AG10803 (cell line): ENCODE measurements at regions not wholly inside any gene's neighbourhood (a gene's known extent, or its start where the extent isn't known, plus 50 kb on each side); places are given as distances from the start of the nearest gene placed in this dataset.
"Not testable (repeated sequence)": the region's sequence is repeated elsewhere in the genome, so short reads cannot be mapped to it uniquely, and the experiment has no call there.

Experiments
- DNase-seq: peaks from one replicate; pipeline ENCODE4 v3.0.0; 2010; ENCODE audit warnings: low read depth
- H3K4me3 ChIP-seq: 2 replicates; pipeline ENCODE4 v1.5.1; 2011; ENCODE audit warnings: mild to moderate bottlenecking, low read length, control low read depth
- TF ChIP-seq, protein P1 (sequence below): conservative IDR thresholded peaks from 2 replicates; pipeline ENCODE4 v1.5.1; 2011; ENCODE audit warnings: mild to moderate bottlenecking, low read length, control low read depth, inconsistent platforms

DNA sequence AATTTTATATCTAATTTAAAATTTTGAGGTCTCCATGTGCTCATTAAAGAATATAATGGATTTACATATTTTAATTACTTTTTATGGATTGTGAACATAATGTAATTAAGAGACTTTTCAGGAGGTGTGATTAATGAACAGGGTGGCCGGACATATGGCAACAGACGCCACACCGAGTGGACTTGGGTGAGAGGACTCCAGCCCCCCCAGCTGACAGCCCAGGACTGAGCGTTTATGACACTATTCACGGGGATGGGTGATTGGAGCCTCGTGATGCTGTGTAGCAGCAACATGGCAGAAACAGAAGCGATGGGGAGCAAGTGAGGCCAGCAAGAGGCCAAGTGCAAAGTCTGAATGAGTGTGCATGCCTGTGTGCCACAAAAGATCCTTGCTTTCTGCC, 1176.9 kb downstream of the TYW1 start:
- no peak for DNase-seq
- TF ChIP-seq, protein P1, sequence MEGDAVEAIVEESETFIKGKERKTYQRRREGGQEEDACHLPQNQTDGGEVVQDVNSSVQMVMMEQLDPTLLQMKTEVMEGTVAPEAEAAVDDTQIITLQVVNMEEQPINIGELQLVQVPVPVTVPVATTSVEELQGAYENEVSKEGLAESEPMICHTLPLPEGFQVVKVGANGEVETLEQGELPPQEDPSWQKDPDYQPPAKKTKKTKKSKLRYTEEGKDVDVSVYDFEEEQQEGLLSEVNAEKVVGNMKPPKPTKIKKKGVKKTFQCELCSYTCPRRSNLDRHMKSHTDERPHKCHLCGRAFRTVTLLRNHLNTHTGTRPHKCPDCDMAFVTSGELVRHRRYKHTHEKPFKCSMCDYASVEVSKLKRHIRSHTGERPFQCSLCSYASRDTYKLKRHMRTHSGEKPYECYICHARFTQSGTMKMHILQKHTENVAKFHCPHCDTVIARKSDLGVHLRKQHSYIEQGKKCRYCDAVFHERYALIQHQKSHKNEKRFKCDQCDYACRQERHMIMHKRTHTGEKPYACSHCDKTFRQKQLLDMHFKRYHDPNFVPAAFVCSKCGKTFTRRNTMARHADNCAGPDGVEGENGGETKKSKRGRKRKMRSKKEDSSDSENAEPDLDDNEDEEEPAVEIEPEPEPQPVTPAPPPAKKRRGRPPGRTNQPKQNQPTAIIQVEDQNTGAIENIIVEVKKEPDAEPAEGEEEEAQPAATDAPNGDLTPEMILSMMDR = no peak
- no peak overlapping the region for H3K4me3 ChIP-seq

GRCh38 chr7:68176974-68177373, 1180.3 kb downstream of the TYW1 start:
- TF ChIP-seq, protein P1 = peak; percentile 73
- peak; percentile 84 for DNase-seq
- H3K4me3 ChIP-seq = no peak overlapping the region

DNA sequence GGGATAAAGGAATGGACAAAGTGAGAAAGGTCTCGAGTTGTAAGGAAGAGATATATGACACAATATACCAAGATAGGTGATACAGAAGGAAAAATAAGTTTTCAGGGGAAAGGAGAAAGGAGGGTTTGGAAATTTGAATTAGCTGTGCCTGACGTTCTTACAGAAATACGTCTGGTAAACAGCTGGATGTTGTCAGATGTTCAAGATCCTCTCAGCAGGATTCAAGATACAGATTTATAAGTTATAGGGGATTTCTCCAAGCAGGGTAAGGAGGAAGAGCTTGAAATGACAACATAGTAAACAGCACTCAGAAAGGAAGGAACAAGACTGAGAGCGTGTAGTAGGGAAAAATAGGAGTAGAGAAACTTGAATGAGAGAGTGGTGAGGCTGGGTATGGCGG, 1184.1 kb downstream of the TYW1 start:
- TF ChIP-seq, protein P1 = no peak
- DNase-seq = no peak
- H3K4me3 ChIP-seq = no peak overlapping the region

DNA sequence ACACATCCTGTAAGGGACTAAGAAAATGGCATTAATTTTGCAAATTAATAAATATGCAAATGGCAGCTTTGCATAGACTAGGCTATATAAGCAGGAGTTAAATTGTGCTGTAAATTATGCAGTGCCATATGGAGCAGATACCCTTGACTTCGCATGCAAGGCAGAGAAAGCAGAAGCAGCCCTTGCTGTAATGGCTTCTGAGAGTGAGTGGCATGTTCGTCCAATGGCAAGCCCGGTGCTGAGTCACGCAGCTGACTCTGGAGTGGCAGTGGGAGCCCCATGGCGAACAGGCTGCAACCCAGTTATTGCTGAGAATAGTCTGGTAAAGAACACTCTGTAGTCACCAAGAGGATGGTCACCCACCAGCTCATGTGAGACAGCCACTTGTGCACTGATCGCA, 1186.5 kb downstream of the TYW1 start:
- H3K4me3 ChIP-seq = no peak overlapping the region
- DNase-seq = no peak
- TF ChIP-seq, protein P1 = no peak

DNA sequence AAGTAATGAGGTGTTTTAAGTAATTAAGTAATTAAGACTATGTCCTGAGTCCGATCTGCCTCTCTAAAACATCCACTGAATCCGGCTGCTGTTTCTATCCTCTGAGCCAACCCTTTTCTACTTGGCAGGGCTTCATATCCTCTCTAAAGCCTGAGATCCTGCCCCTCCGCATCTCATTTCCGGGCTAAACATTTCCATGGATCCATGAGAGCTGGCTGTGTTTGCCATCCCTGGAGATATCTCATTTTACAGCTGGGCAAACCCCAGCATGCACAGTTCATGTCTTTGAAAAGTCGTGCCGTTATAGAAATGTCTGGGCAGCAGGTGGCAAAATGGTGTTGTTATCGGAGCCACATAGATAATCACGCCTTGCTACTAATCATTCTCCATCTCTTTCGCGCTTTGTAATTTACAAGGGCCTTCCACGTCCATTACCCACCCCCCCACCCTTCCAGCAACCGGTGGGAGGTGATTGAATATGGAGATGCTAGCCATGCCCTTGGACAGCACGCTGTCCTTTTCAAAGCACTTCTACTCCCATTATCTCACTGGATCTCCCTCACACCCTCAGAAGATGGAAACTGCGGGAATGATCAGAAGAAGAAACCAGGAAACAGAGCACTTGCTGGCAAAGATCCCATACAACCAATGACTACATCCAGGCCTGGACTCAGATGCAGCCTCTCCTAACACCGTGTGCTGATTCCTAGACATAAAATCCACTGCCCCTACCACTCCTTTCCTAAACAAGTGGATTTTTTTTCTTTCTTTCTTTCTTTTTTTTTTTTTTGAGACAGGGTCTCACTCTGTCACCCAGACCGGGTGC, 1189.2 kb downstream of the TYW1 start:
- peak; percentile 7 for DNase-seq
- TF ChIP-seq, protein P1 = no peak
- H3K4me3 ChIP-seq = no peak overlapping the region

DNA sequence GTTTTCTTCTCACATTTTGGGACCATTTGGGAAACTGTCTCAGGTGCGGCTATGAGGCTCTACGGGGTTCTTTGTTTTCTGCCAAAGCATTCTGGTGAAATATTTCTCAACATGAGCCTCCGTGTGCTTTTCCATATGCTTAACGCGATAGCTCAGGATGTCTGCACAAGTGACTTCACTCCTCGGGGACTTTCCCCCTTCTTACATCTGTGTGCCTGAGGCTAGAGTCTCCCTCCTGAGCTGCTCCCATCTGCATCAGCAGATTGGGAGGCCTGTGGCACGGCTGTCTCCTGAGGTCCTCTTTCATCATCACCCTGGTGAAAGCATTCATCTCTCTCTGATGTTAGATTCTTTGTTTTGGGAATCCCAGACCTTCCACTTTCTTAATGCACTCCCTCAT, 1190.9 kb downstream of the TYW1 start:
- DNase-seq = peak; percentile 17
- TF ChIP-seq, protein P1 = no peak
- no peak overlapping the region for H3K4me3 ChIP-seq

DNA sequence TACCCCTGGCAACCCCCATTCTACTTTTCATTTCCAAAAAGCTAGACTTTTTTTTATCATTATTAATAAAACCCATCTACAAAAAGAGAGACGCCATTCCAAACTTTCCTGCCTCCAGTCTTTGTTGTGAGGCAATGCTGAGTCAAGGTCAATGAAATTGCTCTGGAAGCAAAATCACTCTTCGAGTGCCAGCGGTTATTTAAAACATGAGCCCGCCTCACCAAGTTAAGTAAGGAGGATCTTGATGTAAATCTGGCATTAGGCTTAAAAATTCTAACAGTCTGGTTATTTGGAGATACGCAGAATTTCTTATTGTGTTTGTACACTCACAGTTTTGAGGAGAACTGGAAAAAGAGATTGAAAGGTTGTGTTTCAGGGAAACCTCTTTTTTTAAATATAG, 1196.3 kb downstream of the TYW1 start:
- DNase-seq = no peak
- H3K4me3 ChIP-seq = no peak overlapping the region
- TF ChIP-seq, protein P1 = no peak

GRCh38 chr7:68195642-68196041, 1199.0 kb downstream of the TYW1 start:
- DNase-seq, H3K4me3 ChIP-seq: not testable (repeated sequence)
